ENCODE measurements at regions not wholly inside any gene's neighbourhood (a gene's known extent, or its start where the extent isn't known, plus 50 kb on each side); places are given as distances from the start of the nearest gene placed in this dataset.

GRCh38 chr2:771538-771937 is 94.3 kb upstream of the TMEM18 start:
- WGBS (ENCODE audit: low lambda C conversion rate): 7% methylated on average over 6 of the region's 12 CpGs
- H3K36me3 ChIP-seq (replicated peaks in 1 of 2; ENCODE audit: control insufficient read depth in 1 of 2, insufficient read depth in 2 of 2, low read length in 2 of 2): no peaks in the 10 kb centered on the region
- intact Hi-C loops (cut with micrococcal nuclease; ENCODE audit: unreplicated experiment) (no loop called here), in situ Hi-C loops (cut with HindIII; ENCODE audit: extremely low pct_ligation_motif_present, low pct_unique_long_range_greater_than_20kb) (no loop called here)
- no peak overlapping the region for H3K4me2 ChIP-seq (ENCODE audit: low read depth, low read length)
- H3K9ac ChIP-seq (ENCODE audit: insufficient read depth, low read depth, low read length): no peak overlapping the region
- no peaks in the 10 kb centered on the region for H3K79me2 ChIP-seq (ENCODE audit: insufficient read depth, low read length)
- H3K27ac ChIP-seq (ENCODE audit: extremely low read length, insufficient read depth, low read length): no peak overlapping the region
- H3K27me3 ChIP-seq (ENCODE audit: control insufficient read depth in 1 of 2, insufficient read depth in 2 of 2, low read length in 2 of 2): peaks cover 7 to 54% of the 10 kb centered on the region in 2 experiments; a peak in 4 of 5 replicates
- ChIA-PET POLR2A (no interaction called here), CTCF (ENCODE audit: low intra/inter-chr PET ratio, low total read pairs) (no interaction called here)
- H3K9me3 ChIP-seq (ENCODE audit: low read length): no peaks in the 10 kb centered on the region
- H3K4me3 ChIP-seq (replicated peaks in 1 of 3; ENCODE audit: insufficient read depth in 1 of 3, low read depth in 2 of 3, low read length in 3 of 3): no peak overlapping the region
- no peak for DNase-seq (ENCODE audit: low spot score)
- BruUV-seq (replicated peaks): no TSS peak
- peak; percentile 33; the same call in 1 of the 3 replicates for ATAC-seq
- H3K4me1 ChIP-seq (ENCODE audit: insufficient read depth, low read length): no peaks in the 10 kb centered on the region
- H2AFZ ChIP-seq (ENCODE audit: low read length): no peak overlapping the region
- FAIRE-seq: no peak
- TF ChIP-seq PRDM4 (CRISPR knock-in tag; IDR thresholded peaks at IDR 0.05; ENCODE audit: borderline replicate concordance): no peak
- no peak for TF ChIP-seq JUNB (CRISPR knock-in tag; IDR thresholded peaks at IDR 0.05; ENCODE audit: borderline replicate concordance)
- TF ChIP-seq SNAI1 (CRISPR knock-in tag; IDR thresholded peaks at IDR 0.05; ENCODE audit: borderline replicate concordance): no peak
- no peaks in the 10 kb centered on the region for H4K20me1 ChIP-seq (ENCODE audit: insufficient read depth, low read length)

- intact Hi-C loops (cut with micrococcal nuclease; ENCODE audit: unreplicated experiment): no loop called here
- no peak overlapping the region for H2AFZ ChIP-seq (ENCODE audit: low read length)
- ATAC-seq (no peak), DNase-seq (ENCODE audit: low spot score) (no peak), FAIRE-seq (no peak)
- POLR2A ChIA-PET: no interaction called here
- no peaks in the 10 kb centered on the region for H3K79me2 ChIP-seq (ENCODE audit: insufficient read depth, low read length)
- in situ Hi-C loops (cut with HindIII; ENCODE audit: extremely low pct_ligation_motif_present, low pct_unique_long_range_greater_than_20kb): no loop called here
- no peaks in the 10 kb centered on the region for H3K4me1 ChIP-seq (ENCODE audit: insufficient read depth, low read length)
- no peak overlapping the region for H3K9ac ChIP-seq (ENCODE audit: insufficient read depth, low read depth, low read length)
- no TSS peak for BruUV-seq (replicated peaks)
- no peaks in the 10 kb centered on the region for H3K9me3 ChIP-seq (ENCODE audit: low read length)
- no peaks in the 10 kb centered on the region for H3K36me3 ChIP-seq (replicated peaks in 1 of 2; ENCODE audit: control insufficient read depth in 1 of 2, insufficient read depth in 2 of 2, low read length in 2 of 2)
- CTCF ChIA-PET (ENCODE audit: low intra/inter-chr PET ratio, low total read pairs): no interaction called here
- H3K27ac ChIP-seq (ENCODE audit: extremely low read length, insufficient read depth, low read length): no peak overlapping the region
- 6% methylated on average over 2 of the region's 2 CpGs for WGBS (ENCODE audit: low lambda C conversion rate)
- no peak overlapping the region for H3K4me2 ChIP-seq (ENCODE audit: low read depth, low read length)
- no peaks in the 10 kb centered on the region for H4K20me1 ChIP-seq (ENCODE audit: insufficient read depth, low read length)
- H3K4me3 ChIP-seq (replicated peaks in 1 of 3; ENCODE audit: insufficient read depth in 1 of 3, low read depth in 2 of 3, low read length in 3 of 3): no peak overlapping the region
- H3K27me3 ChIP-seq (ENCODE audit: control insufficient read depth in 1 of 2, insufficient read depth in 2 of 2, low read length in 2 of 2): peaks cover 5 to 55% of the 10 kb centered on the region in 2 experiments; a peak in 4 of 5 replicates
- no peak for TF ChIP-seq ZBTB4 (CRISPR knock-in tag; IDR thresholded peaks at IDR 0.05; ENCODE audit: borderline replicate concordance)
- no peak for TF ChIP-seq GABPA (IDR thresholded peaks at IDR 0.05; ENCODE audit: low read depth, low read length)
- no peak for TF ChIP-seq GABPA (CRISPR knock-in tag; IDR thresholded peaks at IDR 0.05; ENCODE audit: low read depth)
- TF ChIP-seq ZBTB3 (CRISPR knock-in tag; IDR thresholded peaks at IDR 0.05; ENCODE audit: borderline replicate concordance, low read depth): no peak
- no peak for TF ChIP-seq ZNF280B (CRISPR knock-in tag; IDR thresholded peaks at IDR 0.05; ENCODE audit: borderline replicate concordance)
- TF ChIP-seq ZBTB33 (CRISPR knock-in tag; IDR thresholded peaks at IDR 0.05): no peak
Measured at GRCh38 chr2:770776-771175, 93.6 kb upstream of the TMEM18 start.
